Liver (tissue), 8 donors: ENCODE measurements at regions not wholly inside any gene's neighbourhood (a gene's known extent, or its start where the extent isn't known, plus 50 kb on each side); places are given as distances from the start of the nearest gene placed in this dataset.

Source experiments
- DNase-seq: peaks from one replicate; pipeline ENCODE4 v3.0.0-alpha.2; 2017; ENCODE audit warnings: low spot score
- H3K27ac ChIP-seq, 2 donors: one replicate each; pipeline ENCODE4 v1.7.0; 2013; ENCODE audit warnings: inconsistent platforms in 2 of 2, low read length in 2 of 2, control low read depth in 1 of 2, low read depth in 1 of 2, mild to moderate bottlenecking in 1 of 2
- H3K27me3 ChIP-seq, 4 donors: one replicate each; pipeline versions ENCODE4 v1.6.1 to v1.7.0; 2013; ENCODE audit warnings: low read length in 3 of 4, inconsistent platforms in 1 of 4, mild to moderate bottlenecking in 1 of 4, moderate library complexity in 1 of 4; ENCODE audit not compliant: control insufficient read depth in 4 of 4, insufficient read depth in 4 of 4
- H3K36me3 ChIP-seq, 4 donors: one replicate each; pipeline versions ENCODE4 v1.6.1 to v1.7.0; 2013; ENCODE audit warnings: low read length in 3 of 4, mild to moderate bottlenecking in 3 of 4, low read depth in 1 of 4, moderate library complexity in 1 of 4; ENCODE audit not compliant: control insufficient read depth in 4 of 4, insufficient read depth in 3 of 4
- H3K4me1 ChIP-seq, 4 donors: one replicate each; pipeline versions ENCODE4 v1.6.1 to v1.7.0; 2013; ENCODE audit warnings: low read length in 3 of 4, mild to moderate bottlenecking in 3 of 4, moderate library complexity in 1 of 4; ENCODE audit not compliant: control insufficient read depth in 4 of 4, insufficient read depth in 4 of 4
- H3K4me3 ChIP-seq, 3 donors: one replicate each; pipeline versions ENCODE4 v1.6.1 to v1.7.0; 2013; ENCODE audit warnings: low read length in 3 of 3, control low read depth in 1 of 3, low read depth in 1 of 3, mild to moderate bottlenecking in 1 of 3
- H3K9ac ChIP-seq, 2 donors: one replicate each; pipeline ENCODE4 v1.7.0; 2013; ENCODE audit warnings: low read length in 2 of 2, mild to moderate bottlenecking in 2 of 2, moderate library complexity in 2 of 2, control low read depth in 1 of 2, low read depth in 1 of 2
- H3K9me3 ChIP-seq, 4 donors: one replicate each; pipeline versions ENCODE4 v1.6.1 to v1.7.0; 2013; ENCODE audit warnings: low read length in 3 of 4; ENCODE audit not compliant: control insufficient read depth in 4 of 4
- CTCF ChIP-seq: fragments of 150-350 bp; IDR thresholded peaks from 2 replicates; pipeline ENCODE4 v1.5.1; 2017; ENCODE audit warnings: improper control_type of control experiment, low read depth, low read length; ENCODE audit not compliant: missing input control
- FOXA1 ChIP-seq: IDR thresholded peaks from 2 replicates; pipeline ENCODE4 v1.6.1; 2016; ENCODE audit warnings: antibody characterized with exemption
- FOXA2 ChIP-seq: IDR thresholded peaks from 2 replicates; pipeline ENCODE4 v1.6.1; 2016; ENCODE audit warnings: antibody characterized with exemption
- JUND ChIP-seq, 2 donors: IDR thresholded peaks; 2 replicates each; pipeline ENCODE4 v1.6.1; 2016; ENCODE audit warnings: antibody characterized with exemption in 2 of 2
- NR2F2 ChIP-seq: IDR thresholded peaks from 2 replicates; pipeline ENCODE4 v1.6.1; 2016; ENCODE audit warnings: antibody characterized with exemption
- RAD21 ChIP-seq, 2 donors: IDR thresholded peaks; 2 replicates each; pipeline ENCODE4 v1.6.1; 2016; ENCODE audit warnings: antibody characterized with exemption in 2 of 2, mild to moderate bottlenecking in 2 of 2
- REST ChIP-seq: IDR thresholded peaks from 2 replicates; pipeline ENCODE4 v1.6.1; 2016; ENCODE audit warnings: antibody characterized with exemption, mild to moderate bottlenecking
- RXRA ChIP-seq, 2 donors: IDR thresholded peaks; 2 replicates each; pipeline ENCODE4 v1.6.1; 2017 to 2018; ENCODE audit warnings: antibody characterized with exemption in 2 of 2, mild to moderate bottlenecking in 1 of 2
- SP1 ChIP-seq: IDR thresholded peaks from 2 replicates; pipeline ENCODE4 v1.6.1; 2018; ENCODE audit warnings: antibody characterized with exemption, mild to moderate bottlenecking
- TAF1 ChIP-seq: conservative IDR thresholded peaks from 2 replicates; pipeline ENCODE4 v1.6.1; 2016; ENCODE audit warnings: antibody characterized with exemption, mild to moderate bottlenecking
- YY1 ChIP-seq: IDR thresholded peaks from 2 replicates; pipeline ENCODE4 v1.6.1; 2016; ENCODE audit warnings: antibody characterized with exemption, mild to moderate bottlenecking
- ZBTB33 ChIP-seq: IDR thresholded peaks from 2 replicates; pipeline ENCODE4 v1.6.1; 2016; ENCODE audit warnings: antibody characterized with exemption
- WGBS: extraction: QIAGEN DNeasy Blood & Tissue Kit; methylation state at CpG from one replicate; pipeline ENCODE4 v1.1.7; 2013; 5-methylcytosine and 5-hydroxymethylcytosine counted together
- TF ChIP-seq, protein P1 (sequence below): IDR thresholded peaks from 2 replicates; pipeline ENCODE4 v1.6.1; 2016; ENCODE audit warnings: antibody characterized with exemption
- TF ChIP-seq, protein P2 (sequence below): IDR thresholded peaks from 2 replicates; pipeline ENCODE4 v1.6.1; 2016; ENCODE audit warnings: antibody characterized with exemption
- donor health status: healthy.
- donor health status: healthy.
- donor health status: healthy.
- donor health status: healthy.
- donor health status: healthy.

GRCh38 chr6:41425511-41425910 is 90.1 kb downstream of the NCR2 start (continued):
- TF ChIP-seq, protein P1, sequence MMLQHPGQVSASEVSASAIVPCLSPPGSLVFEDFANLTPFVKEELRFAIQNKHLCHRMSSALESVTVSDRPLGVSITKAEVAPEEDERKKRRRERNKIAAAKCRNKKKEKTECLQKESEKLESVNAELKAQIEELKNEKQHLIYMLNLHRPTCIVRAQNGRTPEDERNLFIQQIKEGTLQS = no peak
- TF ChIP-seq FOXA2 (no peak), SP1 (no peak)

DNA sequence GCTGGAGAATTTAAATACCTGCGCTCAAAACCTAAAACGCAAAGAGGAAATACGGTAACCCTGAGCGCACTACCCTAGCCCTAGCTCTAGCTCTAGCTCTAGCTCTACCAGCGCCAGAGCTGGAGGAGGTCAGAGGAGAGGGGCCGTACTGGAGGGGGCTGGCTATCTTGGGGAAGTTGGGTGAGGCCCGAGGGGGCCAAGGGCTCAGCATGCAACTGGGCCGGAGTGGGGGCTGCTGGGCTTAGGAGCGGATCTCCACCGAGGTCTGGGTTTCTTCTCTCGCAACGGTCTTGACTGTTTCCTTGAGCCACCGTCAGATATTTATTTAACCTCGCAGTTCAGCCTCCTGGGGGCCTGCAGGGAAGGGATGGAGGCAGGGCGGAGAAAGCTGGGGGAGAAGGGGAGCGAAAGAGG is 91.0 kb downstream of the NCR2 start:
- no peak overlapping the region for H3K27ac ChIP-seq
- 35% methylated on average over 16 of the region's 16 CpGs for WGBS

More for the DNA sequence above, 91.0 kb downstream of the NCR2 start:
- Histone ChIP-seq H3K36me3 (no peaks in the 10 kb centered on the region), H3K27me3 (no peaks in the 10 kb centered on the region), H3K9ac (no peak overlapping the region), H3K9me3 (no peaks in the 10 kb centered on the region), H3K4me3 (no peak overlapping the region), H3K4me1 (peaks cover 4 to 16% (median 5%) of the 10 kb centered on the region in 4 donors)
- no peak for DNase-seq
- TF ChIP-seq TAF1 = no peak
- no peak for TF ChIP-seq YY1
- no peak for TF ChIP-seq FOXA1
- TF ChIP-seq CTCF = no peak
- TF ChIP-seq RXRA (IDR thresholded peaks at IDR 0.05) = no peak
- no peak for TF ChIP-seq JUND (IDR thresholded peaks at IDR 0.05)
- TF ChIP-seq NR2F2 = no peak
- no peak for TF ChIP-seq RAD21 (IDR thresholded peaks at IDR 0.05)
- TF ChIP-seq ZBTB33 = no peak
- no peak for TF ChIP-seq SP1
- TF ChIP-seq, protein P2, sequence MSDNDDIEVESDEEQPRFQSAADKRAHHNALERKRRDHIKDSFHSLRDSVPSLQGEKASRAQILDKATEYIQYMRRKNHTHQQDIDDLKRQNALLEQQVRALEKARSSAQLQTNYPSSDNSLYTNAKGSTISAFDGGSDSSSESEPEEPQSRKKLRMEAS = no peak
- TF ChIP-seq REST = no peak
